HS-5 (cell line): ENCODE measurements at regions not wholly inside any gene's neighbourhood (a gene's known extent, or its start where the extent isn't known, plus 50 kb on each side); places are given as distances from the start of the nearest gene placed in this dataset.
A peak's percentile ranks its signal among the peaks of the same experiment; 100 is the strongest.
"Not testable (repeated sequence)": the region's sequence is repeated elsewhere in the genome, so short reads cannot be mapped to it uniquely, and the experiment has no call there.

Source experiments
- DNase-seq: peaks from one replicate; pipeline ENCODE4 v3.0.0-alpha.2; 2012; ENCODE audit warnings: low read depth

DNA sequence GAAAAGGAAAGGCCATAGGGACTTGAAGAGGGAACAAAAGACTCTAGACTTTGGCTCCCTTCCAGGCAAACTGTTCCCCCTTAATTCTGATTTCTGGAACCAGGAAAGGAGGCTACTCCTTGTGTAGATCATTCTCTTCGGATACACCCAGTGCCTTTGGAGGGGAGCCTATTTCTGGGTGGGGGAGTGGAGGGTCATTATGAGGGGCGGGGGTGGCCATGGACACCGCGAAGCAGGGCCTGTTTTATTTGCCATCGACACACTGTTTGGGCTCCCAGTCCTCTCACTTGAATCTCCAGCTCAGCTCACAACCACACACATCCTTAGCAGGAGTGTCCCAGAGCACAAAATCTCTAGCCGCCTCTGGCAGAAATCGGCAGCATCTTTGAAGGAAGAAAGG, 132.3 kb downstream of the PXDC1 start:
- DNase-seq = no peak

DNA sequence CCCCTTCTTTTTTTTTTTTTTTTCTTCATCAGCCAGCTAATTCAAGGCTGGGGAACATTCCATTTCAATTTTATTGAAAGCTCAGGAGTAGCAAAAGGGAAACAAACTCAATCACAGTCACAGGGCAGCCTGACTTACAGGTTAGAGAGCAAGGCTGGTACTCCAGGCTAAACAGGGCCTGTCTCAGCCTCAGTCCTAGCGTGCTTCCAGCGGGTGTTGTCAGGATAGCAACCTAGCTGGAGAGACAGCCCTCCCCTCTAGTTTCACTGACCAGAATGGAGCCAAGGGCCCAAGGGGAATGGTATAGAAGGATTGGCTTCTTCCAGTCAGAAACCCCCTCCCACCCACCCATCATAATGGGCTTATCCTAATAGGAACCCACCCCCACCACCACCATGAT, 132.9 kb downstream of the PXDC1 start:
- no peak for DNase-seq

DNA sequence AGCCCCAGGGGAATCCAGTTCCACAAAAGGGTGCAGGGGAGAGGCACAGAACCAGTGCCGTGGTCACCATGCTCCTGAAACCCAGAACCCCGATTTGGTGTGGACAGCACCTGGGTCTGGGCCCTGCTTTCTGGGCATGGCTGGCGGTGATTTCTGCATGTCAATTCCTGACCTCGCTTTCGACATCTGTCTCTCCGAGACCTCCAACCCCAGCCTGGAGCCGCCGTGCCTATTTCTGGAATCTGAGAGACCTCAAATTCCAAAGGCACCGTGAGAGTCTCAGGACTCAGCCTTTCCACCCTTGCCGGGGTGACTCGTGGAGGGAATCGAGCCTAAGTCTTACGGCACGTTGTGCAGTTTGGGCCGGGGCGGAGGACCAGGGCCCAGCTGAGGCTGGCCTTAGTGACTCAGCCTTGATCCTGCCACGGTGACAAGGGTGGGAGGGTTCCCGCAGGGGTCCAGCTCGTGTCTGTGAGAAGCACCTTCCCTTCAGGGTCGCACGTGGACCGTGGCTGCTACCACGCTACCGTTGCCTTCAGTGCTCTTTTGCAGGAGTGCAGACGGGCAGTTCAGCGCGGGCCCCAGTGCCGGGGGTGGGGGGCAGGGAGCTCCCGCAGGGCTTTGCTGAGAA, 133.7 kb downstream of the PXDC1 start:
- DNase-seq = no peak

DNA sequence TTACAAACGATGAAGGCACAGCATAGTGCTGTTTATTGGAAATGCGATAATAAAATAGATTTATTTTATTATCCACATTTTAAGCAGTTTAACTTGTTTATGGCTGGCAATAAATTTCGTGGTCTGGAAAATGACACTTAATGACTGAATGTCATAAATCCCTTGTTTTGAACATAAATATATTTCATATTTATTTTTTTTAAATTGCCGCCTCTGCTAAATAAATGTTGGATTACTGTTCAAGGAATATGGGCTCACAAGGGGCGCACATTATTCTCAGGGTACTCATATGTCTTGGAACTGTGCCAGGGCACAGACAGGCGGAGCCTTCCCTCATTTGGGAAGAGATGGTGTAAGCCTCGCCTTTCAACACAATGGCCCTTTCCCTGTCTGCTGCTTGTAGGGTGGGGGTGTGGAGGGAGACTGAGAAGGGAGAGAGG, 134.3 kb downstream of the PXDC1 start:
- DNase-seq = no peak

DNA sequence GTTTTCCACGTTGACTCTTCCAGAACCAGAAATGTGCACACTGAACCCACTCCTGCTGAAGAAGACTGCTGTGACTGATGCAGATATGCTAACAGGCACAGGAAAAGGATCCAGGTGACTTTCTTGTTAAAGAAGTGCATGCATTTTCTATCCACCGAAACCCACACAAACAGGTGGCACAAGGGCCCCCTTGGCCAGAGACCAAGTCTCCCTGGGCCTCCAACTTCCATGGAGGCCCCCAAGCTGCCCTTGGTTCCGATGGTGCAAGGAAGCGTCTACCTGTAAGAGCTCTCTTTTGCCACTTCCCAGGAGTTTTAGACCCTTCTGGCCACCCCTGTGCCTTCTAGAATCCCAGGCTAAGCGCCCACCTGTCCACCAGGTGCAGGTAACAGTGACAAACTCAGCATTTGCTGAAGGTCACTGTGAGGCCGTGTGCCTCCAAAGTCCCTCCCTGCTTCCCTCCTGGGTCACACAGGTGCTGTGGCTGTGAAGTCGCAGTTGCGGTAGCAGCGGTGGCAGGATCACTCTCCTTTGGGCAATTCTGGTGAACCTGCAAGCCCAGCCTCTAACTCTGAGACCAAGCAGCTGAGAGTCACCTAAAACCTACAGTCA, 134.8 kb downstream of the PXDC1 start:
- DNase-seq = no peak

DNA sequence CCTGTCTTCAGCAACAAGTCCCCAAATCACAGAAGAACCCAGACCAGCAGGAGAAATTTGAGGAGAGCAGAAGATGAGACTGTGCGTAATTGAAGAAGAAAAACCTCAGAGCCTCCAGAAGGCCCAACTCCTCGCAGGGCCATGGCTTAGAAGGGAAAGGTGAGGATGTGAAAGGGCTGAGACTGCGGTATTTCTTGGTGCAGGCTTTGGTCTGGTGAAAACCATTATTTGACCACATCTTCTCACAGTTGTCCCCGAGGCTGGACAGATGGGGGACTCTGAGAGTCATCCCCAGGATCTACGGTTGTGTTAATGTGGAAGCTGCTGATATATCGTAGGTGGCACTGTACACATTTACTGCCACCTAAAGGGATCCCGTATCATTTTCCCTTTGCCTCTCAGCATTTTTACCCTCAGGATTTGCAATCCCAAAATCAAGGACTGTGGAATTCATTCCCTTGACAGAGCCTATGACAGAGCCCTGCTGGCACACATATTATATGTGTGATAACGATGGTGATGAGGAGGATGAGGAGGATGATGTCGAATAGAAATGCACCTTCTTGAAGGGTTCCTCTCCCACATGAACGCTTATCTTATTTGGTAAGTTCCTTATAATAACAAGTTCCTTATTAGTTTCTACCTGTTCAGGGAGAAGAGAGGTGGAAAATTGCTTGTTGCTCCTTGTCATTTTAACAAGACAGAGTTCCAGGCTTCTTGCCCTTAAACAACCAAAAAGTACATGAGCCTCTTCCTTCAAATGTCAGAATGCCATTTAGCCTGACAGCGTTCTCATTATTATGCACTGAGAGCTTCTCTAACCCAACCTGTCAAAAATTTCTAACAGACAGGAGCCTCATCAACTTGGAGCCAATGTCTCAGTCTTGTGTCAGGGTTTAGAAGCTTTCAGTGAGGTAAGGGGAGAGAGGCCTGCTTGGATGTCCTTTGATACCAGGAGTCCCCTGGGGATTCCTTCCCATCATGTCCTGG, 135.8 kb downstream of the PXDC1 start:
- no peak for DNase-seq

DNA sequence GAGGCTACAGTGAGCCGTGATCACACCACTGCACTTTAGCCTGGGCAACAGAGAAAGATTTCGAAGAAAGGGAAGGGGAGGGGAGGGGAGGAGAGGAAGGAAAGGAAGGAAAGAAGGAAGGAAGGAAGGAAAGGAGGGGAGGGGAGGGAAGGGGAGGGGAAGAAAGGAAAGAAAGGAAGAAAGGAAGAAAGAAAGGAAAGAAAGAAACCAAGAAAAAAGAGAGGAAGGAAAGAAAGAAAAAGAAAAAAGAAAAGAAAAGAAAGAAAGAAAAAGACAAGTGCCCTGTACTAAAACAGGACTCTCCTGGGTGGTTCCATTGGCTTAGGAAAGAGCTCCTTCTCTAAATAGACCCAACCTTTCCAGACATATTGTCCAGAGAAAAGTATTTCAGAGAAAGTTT, 136.6 kb downstream of the PXDC1 start:
- no peak for DNase-seq

DNA sequence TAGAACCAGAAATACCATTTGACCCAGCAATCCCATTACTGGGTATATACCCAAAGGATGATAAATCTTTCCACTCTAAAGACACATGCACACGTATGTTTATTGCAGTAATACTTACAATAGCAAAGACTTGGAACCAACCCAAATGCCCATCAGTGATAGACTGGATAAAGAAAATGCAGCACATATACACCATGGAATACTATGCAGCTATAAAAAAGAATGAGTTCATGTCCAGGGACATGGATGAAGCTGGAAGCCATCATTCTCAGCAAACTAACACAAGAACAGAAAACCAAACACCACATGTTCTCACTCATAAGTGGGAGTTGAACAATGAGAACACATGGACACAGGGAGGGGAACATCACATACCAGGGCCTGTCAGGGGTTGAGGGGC, 137.9 kb downstream of the PXDC1 start:
- DNase-seq = not testable (repeated sequence)

DNA sequence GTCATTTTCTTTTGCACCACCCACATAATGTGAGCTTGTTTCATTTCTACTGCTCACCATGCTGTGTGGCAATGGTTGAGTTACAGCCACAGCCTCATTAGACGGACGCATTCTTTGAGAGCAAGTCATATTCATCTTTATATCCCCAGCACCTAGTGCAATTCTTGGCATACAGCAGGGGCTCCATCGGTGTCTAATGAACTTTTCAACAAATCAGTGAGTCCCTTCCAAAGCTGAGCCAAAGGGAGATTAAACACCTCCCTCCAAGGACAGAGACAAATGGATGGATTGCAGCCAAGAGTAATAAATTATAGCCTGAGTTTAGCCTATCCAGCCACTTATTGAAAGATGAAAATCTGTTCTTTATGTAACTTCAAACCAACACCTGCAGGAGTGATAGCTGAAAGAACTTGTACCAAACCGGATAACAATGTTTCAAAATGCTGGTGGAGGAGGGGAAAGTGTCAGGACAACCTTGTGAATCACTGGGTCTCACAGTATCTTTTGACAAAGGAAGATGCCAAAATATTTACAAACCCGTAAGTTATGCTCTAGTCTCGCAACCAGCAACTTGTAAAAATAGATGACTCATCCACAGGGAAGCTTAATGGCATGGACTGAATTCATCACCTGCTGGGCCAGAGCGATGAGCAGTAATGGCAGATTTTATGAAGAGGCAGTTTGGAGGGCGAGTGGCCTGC, 139.0 kb downstream of the PXDC1 start:
- DNase-seq = peak; percentile 93

DNA sequence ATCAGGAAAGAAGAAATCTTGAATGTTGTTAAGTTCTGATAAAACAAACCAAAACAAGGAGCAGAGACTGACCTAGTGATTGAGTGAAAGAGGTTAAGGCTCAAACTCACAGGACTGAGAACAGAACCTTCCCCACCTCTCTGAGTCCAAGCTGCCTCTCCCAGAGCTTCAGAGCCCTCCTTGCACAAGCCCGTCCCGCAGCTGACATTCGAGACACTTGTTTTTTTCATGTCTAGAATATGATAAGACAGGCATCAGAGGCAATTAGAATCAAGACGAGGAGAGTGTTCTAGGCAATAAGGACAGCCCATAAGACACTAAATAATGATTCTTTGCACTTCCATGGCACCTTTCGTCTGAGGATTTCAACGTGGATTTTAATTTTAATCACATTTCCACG, 140.6 kb downstream of the PXDC1 start:
- DNase-seq = no peak

DNA sequence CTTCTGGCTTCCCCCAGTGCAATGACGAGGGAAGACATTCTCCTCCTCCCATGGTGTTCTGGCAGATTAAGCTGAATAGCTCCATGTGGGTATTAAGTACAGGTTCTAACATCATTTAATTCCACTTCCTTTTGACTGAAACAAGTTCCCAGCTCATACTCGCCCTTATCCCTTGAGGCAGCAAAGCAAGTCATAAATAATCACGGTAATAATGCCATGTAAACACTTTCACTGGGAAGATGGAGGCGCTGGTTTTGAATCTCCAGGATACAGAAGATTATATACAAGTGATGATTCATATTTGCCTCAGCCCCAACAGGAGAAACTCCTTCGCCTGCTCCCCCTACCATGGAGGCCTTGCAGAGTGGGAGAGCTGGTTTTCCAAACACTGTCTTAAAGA, 141.3 kb downstream of the PXDC1 start:
- DNase-seq = no peak

DNA sequence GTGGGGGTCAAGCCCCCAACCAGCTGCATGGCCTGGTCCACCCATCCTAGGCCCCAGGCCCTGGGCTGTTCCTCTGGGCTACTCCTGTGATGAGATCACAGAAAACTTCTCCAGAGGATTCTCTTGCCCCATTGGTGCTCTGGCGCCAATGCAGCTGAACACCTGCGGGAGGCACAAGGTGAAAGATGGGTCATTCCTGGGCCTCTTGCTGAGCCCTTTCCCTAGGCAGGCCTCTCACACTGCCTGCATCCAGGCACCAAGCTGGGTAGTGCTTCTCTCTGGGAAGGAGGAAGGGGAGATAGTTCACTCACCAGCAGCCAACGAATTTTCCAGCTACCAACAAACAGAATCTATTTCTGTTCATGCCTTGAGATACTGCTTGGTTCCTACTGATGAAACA, 142.1 kb downstream of the PXDC1 start:
- DNase-seq = no peak

DNA sequence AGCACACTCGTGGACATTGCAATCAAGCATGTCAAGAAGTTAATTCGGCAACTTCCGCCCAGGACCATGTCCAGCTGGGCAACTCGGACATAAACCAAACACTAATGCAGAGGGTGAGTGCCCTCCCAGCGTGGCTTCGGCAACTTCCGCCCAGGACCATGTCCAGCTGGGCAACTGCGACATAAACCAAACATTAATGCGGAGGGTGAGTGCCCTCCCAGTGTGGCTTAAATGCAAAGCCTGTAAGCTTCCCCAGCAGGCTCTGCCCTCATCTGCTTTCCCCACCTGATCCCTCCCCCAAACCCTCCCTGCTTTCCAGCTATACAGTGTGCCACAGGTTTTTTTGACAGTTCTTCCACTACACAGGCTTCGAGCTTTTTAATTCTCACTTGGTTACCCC, 143.4 kb downstream of the PXDC1 start:
- no peak for DNase-seq

DNA sequence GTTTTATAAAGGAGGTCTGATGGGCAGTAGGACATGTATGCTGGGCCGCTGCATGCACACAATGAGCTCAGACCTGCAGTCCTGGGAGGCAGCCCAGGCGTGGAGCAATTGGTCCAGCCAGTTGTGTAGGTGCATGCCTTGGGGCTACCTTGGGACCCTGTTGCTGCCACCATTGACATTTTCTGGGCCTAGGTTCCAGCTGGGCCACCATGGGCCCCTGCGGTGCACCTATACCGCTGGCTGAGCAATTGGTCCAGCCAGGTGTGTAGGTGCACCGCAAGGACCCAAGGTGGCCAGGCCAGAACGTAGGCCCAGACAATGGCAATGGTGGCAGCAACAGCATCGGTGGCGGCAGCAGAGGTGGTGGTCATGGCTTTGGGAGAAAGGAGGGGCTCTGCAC, 143.9 kb downstream of the PXDC1 start:
- no peak for DNase-seq

DNA sequence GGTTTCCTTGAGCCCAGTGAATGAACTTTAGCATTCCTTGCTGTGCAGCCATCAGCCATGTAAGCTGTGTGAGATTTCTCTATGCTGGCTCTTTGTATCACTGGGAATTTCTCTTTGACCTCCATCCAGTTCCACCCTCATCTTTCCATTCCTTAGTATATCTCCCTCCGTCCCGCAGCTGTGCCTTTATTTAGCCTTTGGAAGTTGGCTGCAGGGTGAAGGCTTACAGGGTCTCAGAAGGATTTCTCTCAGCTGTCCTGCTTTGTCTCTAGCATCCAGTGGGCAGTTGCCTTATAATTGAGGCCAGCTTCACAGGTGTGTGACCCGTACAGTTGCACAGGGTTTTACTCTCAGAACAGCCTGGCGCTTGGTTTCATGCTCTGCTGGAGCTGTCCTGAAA, 144.3 kb downstream of the PXDC1 start:
- no peak for DNase-seq

DNA sequence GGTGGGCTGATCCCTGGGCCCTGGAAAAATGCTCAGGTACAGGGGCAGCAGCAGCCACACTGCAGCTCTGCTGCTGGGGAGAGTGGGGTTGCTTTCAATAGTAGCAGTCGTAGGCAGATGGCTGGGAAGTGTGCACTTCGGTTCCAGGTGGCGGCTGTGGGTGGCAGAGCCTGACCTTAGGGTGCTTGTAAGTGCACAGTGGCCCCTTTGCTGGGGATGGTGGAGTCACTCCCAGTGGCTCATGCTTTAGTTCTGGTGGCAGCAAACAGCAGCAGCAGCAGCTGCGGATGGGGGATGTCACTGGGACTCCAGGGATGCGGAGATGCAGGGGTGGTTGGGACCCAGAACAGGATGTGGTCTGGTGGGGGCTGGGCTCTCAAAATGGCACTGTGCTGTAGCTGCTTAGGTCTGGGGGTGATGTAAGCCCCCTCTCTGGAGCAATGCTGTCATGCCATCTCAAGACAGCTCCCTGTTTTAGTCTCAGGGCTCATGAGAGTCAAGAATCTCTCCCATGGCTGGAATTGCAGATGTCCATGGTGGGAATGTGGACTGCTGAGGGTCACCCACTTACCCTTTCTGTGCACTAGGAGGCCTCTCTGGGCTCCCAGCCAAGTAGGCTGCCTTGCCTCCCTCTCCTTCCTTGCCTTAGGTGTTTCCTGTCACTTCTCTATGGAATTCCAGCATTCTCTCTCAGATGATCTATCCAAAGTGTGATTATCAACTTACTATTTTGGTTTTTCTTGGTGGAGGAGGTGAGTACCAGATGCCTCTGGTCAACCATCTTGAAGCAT, 146.7 kb upstream of the SLC22A23 start:
- DNase-seq = no peak

DNA sequence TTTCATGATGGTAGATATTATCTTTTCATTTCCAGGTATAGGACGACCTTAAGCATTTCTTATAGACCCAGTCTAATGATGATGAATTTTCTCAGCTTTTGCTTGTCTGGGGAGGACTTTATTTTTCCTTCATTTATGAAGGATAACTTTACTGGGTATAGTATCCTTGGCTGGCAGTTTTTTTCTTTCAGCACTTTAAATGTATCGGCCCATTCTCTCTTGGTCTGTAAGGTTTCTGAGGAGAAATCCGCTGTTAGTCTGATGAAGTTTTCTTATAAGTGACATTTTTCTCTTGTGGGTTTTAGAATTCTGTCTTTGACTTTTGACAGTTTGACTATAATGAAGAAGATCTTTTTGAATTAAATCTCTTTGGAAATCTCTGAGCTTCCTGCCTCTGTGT, 144.7 kb upstream of the SLC22A23 start:
- no peak for DNase-seq

DNA sequence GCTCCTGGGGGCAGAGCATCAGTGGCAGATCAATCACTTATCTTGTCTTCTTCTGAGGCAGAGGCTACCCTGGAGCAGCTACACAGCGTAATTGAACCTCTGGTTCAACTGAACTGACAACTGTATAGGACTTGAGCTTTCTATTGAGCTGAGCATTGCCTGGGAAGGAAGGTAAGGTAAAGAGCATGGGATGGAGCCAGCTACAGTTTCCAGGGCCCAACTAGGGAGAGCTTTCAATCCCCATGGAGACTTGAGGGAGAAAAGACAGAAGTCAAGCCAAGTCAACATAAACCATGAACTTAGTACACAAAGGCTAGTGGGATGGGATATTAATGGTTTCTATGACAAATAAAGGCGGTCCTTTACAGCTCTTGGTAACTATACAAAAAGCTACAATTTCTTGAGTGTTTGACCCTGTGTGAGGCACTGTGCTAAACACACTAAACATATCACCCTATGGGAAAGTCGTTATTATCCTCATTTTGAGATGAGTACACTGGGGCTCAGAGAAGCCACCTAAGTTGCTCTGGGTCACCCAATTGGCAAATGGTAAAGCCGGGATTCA, 140.7 kb upstream of the SLC22A23 start:
- DNase-seq = no peak

DNA sequence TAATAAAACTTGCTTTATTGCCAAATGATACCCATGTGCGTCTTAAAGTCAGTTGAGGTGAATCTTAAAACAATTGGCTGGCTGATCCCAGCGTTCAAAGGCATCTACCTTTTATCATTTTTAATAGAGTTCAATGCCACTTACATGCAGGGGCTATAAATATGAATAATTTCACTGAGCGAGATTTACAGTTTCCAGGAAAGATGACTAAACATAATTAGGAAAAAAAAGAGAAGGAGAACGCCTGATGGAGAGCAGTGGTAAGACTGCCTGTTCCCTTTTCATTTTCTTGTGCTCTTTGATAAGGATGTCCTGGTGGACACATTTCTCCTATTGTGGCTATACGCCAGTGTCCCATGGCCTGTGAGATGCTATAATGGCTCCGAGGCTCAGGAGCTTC, 139.9 kb upstream of the SLC22A23 start:
- no peak for DNase-seq

DNA sequence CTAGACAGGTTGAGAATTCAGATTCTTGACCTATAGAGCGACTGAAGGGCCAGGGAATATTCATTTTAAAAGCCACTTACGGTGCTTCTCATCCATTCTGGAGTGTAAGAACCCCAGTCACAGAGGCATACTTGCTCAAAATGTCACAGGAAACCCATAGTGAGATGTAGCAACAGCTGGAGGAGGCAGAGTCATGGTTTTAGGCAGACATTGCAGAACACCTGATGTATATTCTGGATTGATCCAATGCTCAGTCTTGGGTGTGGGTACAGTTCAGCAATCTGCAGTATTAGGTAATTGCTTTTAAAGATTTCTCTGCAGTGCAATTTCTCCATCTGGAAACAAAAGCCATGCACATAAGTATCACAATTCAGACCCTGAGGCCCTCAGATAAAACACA, 137.4 kb upstream of the SLC22A23 start:
- DNase-seq = no peak

DNA sequence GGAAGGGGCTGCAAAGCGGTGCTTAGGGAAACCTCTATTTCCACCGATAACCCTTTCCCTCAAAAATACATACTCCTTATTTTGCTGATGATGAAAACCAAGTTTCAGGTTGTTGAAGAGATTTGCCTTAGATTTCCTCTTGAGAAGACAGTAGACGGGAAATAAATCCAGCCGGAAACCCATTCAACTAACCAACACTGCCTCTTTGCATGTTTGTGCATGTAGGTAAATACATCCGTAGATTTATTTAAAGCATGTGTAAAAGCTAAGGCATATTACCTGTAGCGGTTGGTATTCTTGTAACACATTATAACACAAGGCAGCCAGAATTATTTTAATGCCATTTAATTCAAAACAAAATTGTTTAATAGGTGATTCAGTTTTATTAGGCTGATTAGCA, 136.3 kb upstream of the SLC22A23 start:
- DNase-seq = no peak
